ENCODE measurements at regions not wholly inside any gene's neighbourhood (a gene's known extent, or its start where the extent isn't known, plus 50 kb on each side); places are given as distances from the start of the nearest gene placed in this dataset.

DNA sequence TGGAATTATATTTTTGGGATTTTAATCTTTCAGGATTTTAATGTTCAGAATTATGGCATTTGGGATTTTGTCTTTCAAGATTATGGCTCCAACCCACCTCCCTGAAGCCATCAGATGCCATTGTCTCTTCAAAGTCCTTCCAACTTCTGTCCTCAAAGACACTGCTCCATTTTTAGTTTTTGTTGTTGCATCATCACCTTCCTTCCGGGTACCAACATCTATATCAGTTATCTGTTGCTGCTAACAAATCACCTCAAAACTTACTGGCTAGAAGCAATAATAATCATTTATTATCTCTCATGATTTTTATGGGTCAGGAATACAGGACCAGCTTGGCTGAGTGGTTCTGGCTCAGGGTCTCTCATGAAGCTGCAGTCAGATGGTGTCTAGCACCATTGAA is 138.8 kb upstream of the ZBED5 start:
- 39% methylated on average over 1 of the region's 1 CpG for WGBS (ENCODE audit: insufficient coverage, insufficient replicate concordance, low lambda C conversion rate, missing lambda C conversion rate)
- no peak for FAIRE-seq
- no TSS peak for BruUV-seq (replicated peaks)
- Histone ChIP-seq H3K4me3 (no peak overlapping the region), H2AFZ (ENCODE audit: control insufficient read depth, low read depth, low read length) (no peak overlapping the region), H3K79me2 (ENCODE audit: control insufficient read depth, insufficient read depth, low read length) (no peaks in the 10 kb centered on the region), H3K27me3 (replicated peaks in 1 of 2; ENCODE audit: control insufficient read depth in 2 of 2, insufficient read depth in 2 of 2, low read length in 1 of 2) (no peaks in the 10 kb centered on the region; a peak in 3 of 4 replicates), H3K27ac (ENCODE audit: control insufficient read depth, insufficient read depth) (no peak overlapping the region), H3K4me1 (ENCODE audit: control insufficient read depth, insufficient read depth, low read length) (no peaks in the 10 kb centered on the region), H4K20me1 (ENCODE audit: control insufficient read depth, insufficient read depth) (no peaks in the 10 kb centered on the region), H3K36me3 (ENCODE audit: control insufficient read depth in 2 of 2, insufficient read depth in 2 of 2, low read length in 1 of 2) (no peaks in the 10 kb centered on the region), H3K9ac (ENCODE audit: control insufficient read depth, insufficient read depth, low read length) (no peak overlapping the region), H3K9me3 (replicated peaks; ENCODE audit: control insufficient read depth, insufficient read depth, low read length) (no peaks in the 10 kb centered on the region), H3K4me2 (ENCODE audit: control insufficient read depth, insufficient read depth) (no peak overlapping the region)
- ChIA-PET CTCF (no interaction called here), RAD21 (ENCODE audit: unreplicated experiment) (no interaction called here), SMC1A (ENCODE audit: uncharacterized antibody, unreplicated experiment) (no interaction called here), POLR2A (interaction anchor here (1.0 kb wide), 1 partner anchor 10 kb away, joined by 3 read pairs; no protein-coding TSS in a partner anchor)
- intact Hi-C loops (cut with micrococcal nuclease; ENCODE audit: unreplicated experiment): no loop called here
- DNase-seq (ENCODE audit: low read depth, low spot score): no peak
- in situ Hi-C loops (cut with MboI): no loop called here
- TF ChIP-seq EP300 (IDR thresholded peaks at IDR 0.05; ENCODE audit: borderline replicate concordance in 1 of 2, control insufficient read depth in 1 of 2, low read depth in 2 of 2, low read length in 2 of 2): no peak
- TF ChIP-seq RAD51 (IDR thresholded peaks at IDR 0.05): no peak
- no peak for TF ChIP-seq MEF2B (IDR thresholded peaks at IDR 0.05; ENCODE audit: partially characterized antibody, poor library complexity, severe bottlenecking)
- TF ChIP-seq FOS (IDR thresholded peaks at IDR 0.05; ENCODE audit: borderline replicate concordance, extremely low read depth, insufficient read length): no peak
- TF ChIP-seq, protein P1, sequence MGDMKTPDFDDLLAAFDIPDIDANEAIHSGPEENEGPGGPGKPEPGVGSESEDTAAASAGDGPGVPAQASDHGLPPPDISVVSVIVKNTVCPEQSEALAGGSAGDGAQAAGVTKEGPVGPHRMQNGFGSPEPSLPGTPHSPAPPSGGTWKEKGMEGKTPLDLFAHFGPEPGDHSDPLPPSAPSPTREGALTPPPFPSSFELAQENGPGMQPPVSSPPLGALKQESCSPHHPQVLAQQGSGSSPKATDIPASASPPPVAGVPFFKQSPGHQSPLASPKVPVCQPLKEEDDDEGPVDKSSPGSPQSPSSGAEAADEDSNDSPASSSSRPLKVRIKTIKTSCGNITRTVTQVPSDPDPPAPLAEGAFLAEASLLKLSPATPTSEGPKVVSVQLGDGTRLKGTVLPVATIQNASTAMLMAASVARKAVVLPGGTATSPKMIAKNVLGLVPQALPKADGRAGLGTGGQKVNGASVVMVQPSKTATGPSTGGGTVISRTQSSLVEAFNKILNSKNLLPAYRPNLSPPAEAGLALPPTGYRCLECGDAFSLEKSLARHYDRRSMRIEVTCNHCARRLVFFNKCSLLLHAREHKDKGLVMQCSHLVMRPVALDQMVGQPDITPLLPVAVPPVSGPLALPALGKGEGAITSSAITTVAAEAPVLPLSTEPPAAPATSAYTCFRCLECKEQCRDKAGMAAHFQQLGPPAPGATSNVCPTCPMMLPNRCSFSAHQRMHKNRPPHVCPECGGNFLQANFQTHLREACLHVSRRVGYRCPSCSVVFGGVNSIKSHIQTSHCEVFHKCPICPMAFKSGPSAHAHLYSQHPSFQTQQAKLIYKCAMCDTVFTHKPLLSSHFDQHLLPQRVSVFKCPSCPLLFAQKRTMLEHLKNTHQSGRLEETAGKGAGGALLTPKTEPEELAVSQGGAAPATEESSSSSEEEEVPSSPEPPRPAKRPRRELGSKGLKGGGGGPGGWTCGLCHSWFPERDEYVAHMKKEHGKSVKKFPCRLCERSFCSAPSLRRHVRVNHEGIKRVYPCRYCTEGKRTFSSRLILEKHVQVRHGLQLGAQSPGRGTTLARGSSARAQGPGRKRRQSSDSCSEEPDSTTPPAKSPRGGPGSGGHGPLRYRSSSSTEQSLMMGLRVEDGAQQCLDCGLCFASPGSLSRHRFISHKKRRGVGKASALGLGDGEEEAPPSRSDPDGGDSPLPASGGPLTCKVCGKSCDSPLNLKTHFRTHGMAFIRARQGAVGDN (IDR thresholded peaks at IDR 0.05): no peak
- TF ChIP-seq HDAC6 (IDR thresholded peaks at IDR 0.05; ENCODE audit: unreplicated experiment): no peak
- TF ChIP-seq ZBTB11 (CRISPR knock-in tag; IDR thresholded peaks at IDR 0.05): no peak
- TF ChIP-seq SIX5 (IDR thresholded peaks at IDR 0.05; ENCODE audit: low read depth, low read length, severe bottlenecking): no peak
- TF ChIP-seq MTA3 (IDR thresholded peaks at IDR 0.05; ENCODE audit: borderline replicate concordance, low read length): no peak
- no peak for TF ChIP-seq CREM (IDR thresholded peaks at IDR 0.05; ENCODE audit: low read depth)
- TF ChIP-seq ZBED1 (IDR thresholded peaks at IDR 0.05; ENCODE audit: borderline replicate concordance): no peak
- TF ChIP-seq NFXL1 (IDR thresholded peaks at IDR 0.05; ENCODE audit: borderline replicate concordance): no peak
- no peak for TF ChIP-seq LARP7 (IDR thresholded peaks at IDR 0.05)
- TF ChIP-seq, protein P2, sequence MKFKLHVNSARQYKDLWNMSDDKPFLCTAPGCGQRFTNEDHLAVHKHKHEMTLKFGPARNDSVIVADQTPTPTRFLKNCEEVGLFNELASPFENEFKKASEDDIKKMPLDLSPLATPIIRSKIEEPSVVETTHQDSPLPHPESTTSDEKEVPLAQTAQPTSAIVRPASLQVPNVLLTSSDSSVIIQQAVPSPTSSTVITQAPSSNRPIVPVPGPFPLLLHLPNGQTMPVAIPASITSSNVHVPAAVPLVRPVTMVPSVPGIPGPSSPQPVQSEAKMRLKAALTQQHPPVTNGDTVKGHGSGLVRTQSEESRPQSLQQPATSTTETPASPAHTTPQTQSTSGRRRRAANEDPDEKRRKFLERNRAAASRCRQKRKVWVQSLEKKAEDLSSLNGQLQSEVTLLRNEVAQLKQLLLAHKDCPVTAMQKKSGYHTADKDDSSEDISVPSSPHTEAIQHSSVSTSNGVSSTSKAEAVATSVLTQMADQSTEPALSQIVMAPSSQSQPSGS (IDR thresholded peaks at IDR 0.05; ENCODE audit: low read length): no peak
- ATAC-seq: no peak
